ENCODE measurements at regions not wholly inside any gene's neighbourhood (a gene's known extent, or its start where the extent isn't known, plus 50 kb on each side); places are given as distances from the start of the nearest gene placed in this dataset.

DNA sequence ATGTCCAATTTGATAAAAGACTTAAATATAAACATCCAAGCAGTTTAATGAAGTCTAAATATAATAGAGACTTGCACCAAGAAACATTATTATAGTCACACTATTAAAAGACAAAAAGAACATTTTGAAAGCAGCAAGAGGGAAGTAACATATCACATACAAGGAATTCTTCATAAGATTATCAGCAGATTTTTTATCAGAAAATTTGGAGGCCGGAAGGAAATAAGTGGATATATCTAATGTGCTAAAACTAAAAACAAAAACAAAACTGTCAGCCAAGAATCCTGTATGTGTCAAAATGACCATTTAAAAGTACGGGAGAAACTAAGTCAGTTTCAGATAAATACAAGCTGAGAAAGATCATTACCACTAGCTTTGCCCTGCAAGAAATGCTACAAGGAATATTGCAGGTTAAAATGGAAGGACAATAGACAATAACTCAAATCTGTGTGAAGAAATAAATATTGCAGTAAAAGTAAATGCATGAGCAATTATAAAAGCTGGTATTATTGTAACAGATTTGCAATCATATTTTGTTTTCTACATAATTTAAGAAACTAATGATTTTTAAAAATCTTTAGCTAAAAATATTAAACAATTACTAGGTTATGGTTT lies 1665.9 kb upstream of the PCDH20 start:
- H3K27ac ChIP-seq (ENCODE audit: low read depth, low read length) = no peak overlapping the region
- no peaks in the 10 kb centered on the region for H3K27me3 ChIP-seq (ENCODE audit: control insufficient read depth in 5 of 5, insufficient read depth in 4 of 5, low read length in 5 of 5)
- H3K9ac ChIP-seq (ENCODE audit: low read length in 5 of 5) = no peak overlapping the region
- peaks cover 0 to 7% (median 0%) of the 10 kb centered on the region in 5 donors for H3K9me3 ChIP-seq (ENCODE audit: control insufficient read depth in 5 of 5, low read length in 5 of 5)
- H3K36me3 ChIP-seq (ENCODE audit: control insufficient read depth in 5 of 5, insufficient read depth in 5 of 5, low read length in 5 of 5) = no peaks in the 10 kb centered on the region
- H3K4me1 ChIP-seq (ENCODE audit: control insufficient read depth in 5 of 5, insufficient read depth in 5 of 5, low read length in 5 of 5) = no peaks in the 10 kb centered on the region
- no peak overlapping the region for H3K4me3 ChIP-seq (ENCODE audit: low read depth in 1 of 5, low read length in 5 of 5)

DNA sequence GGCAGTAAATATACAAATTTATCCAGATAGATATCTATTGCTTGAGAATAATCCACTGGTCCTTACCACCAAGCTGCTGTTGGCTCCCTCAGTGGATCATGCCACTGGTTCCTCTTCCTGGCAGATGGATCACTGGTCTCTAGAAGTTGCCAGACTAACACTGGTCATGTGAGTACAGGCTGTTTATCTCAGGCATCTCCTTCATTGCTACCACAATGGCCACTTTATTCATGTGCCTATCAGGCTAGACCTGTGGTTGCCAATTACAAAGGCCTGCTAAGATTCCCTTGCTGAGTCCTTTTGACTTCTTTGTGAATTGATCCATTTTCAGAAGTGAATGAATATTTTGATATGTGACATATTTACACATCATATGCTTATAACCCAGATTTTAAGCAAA lies 1659.5 kb upstream of the PCDH20 start:
- no peak overlapping the region for H3K9ac ChIP-seq (ENCODE audit: low read length in 5 of 5)
- H3K9me3 ChIP-seq (ENCODE audit: control insufficient read depth in 5 of 5, low read length in 5 of 5) = peaks cover 0 to 8% (median 0%) of the 10 kb centered on the region in 5 donors
- H3K27me3 ChIP-seq (ENCODE audit: control insufficient read depth in 5 of 5, insufficient read depth in 4 of 5, low read length in 5 of 5) = no peaks in the 10 kb centered on the region
- H3K4me1 ChIP-seq (ENCODE audit: control insufficient read depth in 5 of 5, insufficient read depth in 5 of 5, low read length in 5 of 5) = no peaks in the 10 kb centered on the region
- no peak overlapping the region for H3K4me3 ChIP-seq (ENCODE audit: low read depth in 1 of 5, low read length in 5 of 5)
- H3K27ac ChIP-seq (ENCODE audit: low read depth, low read length) = no peak overlapping the region
- no peaks in the 10 kb centered on the region for H3K36me3 ChIP-seq (ENCODE audit: control insufficient read depth in 5 of 5, insufficient read depth in 5 of 5, low read length in 5 of 5)

DNA sequence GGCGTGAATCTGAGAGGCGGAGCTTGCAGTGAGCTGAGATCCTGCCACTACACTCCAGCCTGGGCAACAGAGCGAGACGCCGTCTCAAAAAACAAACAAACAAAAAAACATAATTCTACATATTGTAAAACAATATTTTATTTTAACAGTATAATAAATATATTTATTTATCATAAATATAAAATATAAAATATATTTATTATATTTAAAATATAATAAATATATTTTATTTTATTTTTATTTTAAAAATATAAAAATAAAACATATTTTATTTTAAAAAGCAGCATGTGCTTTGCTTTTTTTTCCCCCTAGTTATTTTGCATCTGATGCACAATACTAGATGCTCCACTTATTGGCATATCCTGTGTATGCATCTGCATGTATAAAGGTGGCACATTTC lies 1634.6 kb upstream of the PCDH20 start:
- Histone ChIP-seq H3K4me1 (ENCODE audit: control insufficient read depth in 5 of 5, insufficient read depth in 5 of 5, low read length in 5 of 5) (no peaks in the 10 kb centered on the region), H3K9me3 (ENCODE audit: control insufficient read depth in 5 of 5, low read length in 5 of 5) (no peaks in the 10 kb centered on the region), H3K27me3 (ENCODE audit: control insufficient read depth in 5 of 5, insufficient read depth in 4 of 5, low read length in 5 of 5) (no peaks in the 10 kb centered on the region), H3K9ac (ENCODE audit: low read length in 5 of 5) (no peak overlapping the region), H3K4me3 (ENCODE audit: low read depth in 1 of 5, low read length in 5 of 5) (no peak overlapping the region), H3K27ac (ENCODE audit: low read depth, low read length) (no peak overlapping the region), H3K36me3 (ENCODE audit: control insufficient read depth in 5 of 5, insufficient read depth in 5 of 5, low read length in 5 of 5) (no peaks in the 10 kb centered on the region)

DNA sequence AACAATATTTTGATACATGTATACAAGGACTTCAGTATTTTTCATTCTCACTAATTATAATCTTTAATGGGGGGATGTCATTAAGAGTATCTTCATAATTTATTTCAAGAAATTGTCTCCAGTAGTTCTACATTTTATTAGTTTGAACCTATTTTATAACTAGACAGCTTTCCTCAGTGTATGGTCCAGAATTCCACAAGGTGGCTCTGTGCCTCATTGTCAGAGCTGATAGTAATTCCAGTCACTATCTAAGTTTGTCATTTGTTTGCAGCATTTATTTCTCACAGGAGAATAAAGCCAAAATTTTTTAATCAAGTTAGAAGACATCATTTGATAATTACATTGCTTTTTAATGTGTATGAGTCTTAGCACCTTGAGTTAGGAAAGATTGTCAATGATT lies 1633.0 kb upstream of the PCDH20 start:
- Histone ChIP-seq H3K36me3 (ENCODE audit: control insufficient read depth in 5 of 5, insufficient read depth in 5 of 5, low read length in 5 of 5) (no peaks in the 10 kb centered on the region), H3K4me1 (ENCODE audit: control insufficient read depth in 5 of 5, insufficient read depth in 5 of 5, low read length in 5 of 5) (no peaks in the 10 kb centered on the region)

DNA sequence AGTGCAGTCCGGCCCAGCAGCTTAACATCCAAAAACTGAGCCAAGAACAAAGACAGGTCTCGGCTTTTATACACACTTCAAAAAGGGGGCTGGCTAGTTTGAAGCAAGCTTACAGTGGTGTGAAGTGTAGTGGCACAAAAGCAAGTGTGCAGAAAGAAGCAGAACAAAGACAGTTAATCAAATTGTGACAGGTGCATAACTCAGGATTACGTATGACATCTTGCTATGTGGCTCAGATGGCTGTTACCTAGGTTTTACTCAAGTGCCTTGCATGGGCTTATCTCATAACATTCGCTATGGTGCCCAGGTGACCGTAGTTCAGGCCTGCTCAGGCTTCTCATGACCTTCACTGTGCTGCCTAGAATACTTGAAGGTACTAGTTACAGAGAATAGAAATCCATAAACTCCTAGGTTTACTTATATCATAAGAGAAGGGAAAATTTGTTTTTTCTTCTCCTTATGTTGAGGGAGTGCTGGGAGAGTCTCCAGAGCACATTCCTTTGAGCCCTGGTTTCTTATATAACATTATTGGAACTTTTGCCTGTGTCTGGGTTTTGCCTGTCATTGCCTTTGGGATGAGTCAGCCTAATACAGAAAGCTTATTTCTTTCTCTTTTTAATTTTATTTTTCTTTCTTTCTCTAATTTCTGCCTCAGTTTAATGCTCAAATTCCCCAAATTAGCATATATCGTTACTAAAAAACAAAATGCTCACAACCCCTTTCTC lies 1629.1 kb upstream of the PCDH20 start:
- Histone ChIP-seq H3K36me3 (ENCODE audit: control insufficient read depth in 5 of 5, insufficient read depth in 5 of 5, low read length in 5 of 5) (no peaks in the 10 kb centered on the region), H3K4me3 (ENCODE audit: low read depth in 1 of 5, low read length in 5 of 5) (no peak overlapping the region), H3K4me1 (ENCODE audit: control insufficient read depth in 5 of 5, insufficient read depth in 5 of 5, low read length in 5 of 5) (no peaks in the 10 kb centered on the region), H3K27me3 (ENCODE audit: control insufficient read depth in 5 of 5, insufficient read depth in 4 of 5, low read length in 5 of 5) (no peaks in the 10 kb centered on the region), H3K27ac (ENCODE audit: low read depth, low read length) (no peak overlapping the region), H3K9ac (ENCODE audit: low read length in 5 of 5) (no peak overlapping the region), H3K9me3 (ENCODE audit: control insufficient read depth in 5 of 5, low read length in 5 of 5) (no peaks in the 10 kb centered on the region)

More for the DNA sequence above, 1633.0 kb upstream of the PCDH20 start:
- Histone ChIP-seq H3K4me3 (ENCODE audit: low read depth in 1 of 5, low read length in 5 of 5) (no peak overlapping the region), H3K27ac (ENCODE audit: low read depth, low read length) (no peak overlapping the region), H3K27me3 (ENCODE audit: control insufficient read depth in 5 of 5, insufficient read depth in 4 of 5, low read length in 5 of 5) (no peaks in the 10 kb centered on the region), H3K9me3 (ENCODE audit: control insufficient read depth in 5 of 5, low read length in 5 of 5) (no peaks in the 10 kb centered on the region), H3K9ac (ENCODE audit: low read length in 5 of 5) (no peak overlapping the region)

DNA sequence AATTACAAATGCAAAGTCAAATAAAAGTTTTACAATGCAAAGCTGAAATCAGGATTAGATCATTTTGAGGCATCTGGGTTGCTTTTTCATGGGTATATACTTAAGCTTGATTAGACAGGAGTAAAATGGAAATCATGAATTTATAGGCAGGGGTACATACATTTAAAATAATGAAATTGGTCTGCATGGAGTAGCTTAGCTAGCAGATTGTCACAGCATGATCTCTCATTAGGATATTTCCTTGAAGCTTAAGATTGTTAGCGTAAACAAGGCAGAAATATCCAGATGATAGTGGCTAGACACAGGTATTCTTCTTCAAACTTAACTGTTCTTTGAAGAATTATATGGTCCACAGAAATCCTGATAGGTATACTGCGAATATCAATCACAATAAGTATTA lies 1627.0 kb upstream of the PCDH20 start:
- no peaks in the 10 kb centered on the region for H3K36me3 ChIP-seq (ENCODE audit: control insufficient read depth in 5 of 5, insufficient read depth in 5 of 5, low read length in 5 of 5)
- no peaks in the 10 kb centered on the region for H3K27me3 ChIP-seq (ENCODE audit: control insufficient read depth in 5 of 5, insufficient read depth in 4 of 5, low read length in 5 of 5)
- no peaks in the 10 kb centered on the region for H3K4me1 ChIP-seq (ENCODE audit: control insufficient read depth in 5 of 5, insufficient read depth in 5 of 5, low read length in 5 of 5)
- no peaks in the 10 kb centered on the region for H3K9me3 ChIP-seq (ENCODE audit: control insufficient read depth in 5 of 5, low read length in 5 of 5)
- no peak overlapping the region for H3K4me3 ChIP-seq (ENCODE audit: low read depth in 1 of 5, low read length in 5 of 5)
- no peak overlapping the region for H3K9ac ChIP-seq (ENCODE audit: low read length in 5 of 5)
- H3K27ac ChIP-seq (ENCODE audit: low read depth, low read length) = no peak overlapping the region

DNA sequence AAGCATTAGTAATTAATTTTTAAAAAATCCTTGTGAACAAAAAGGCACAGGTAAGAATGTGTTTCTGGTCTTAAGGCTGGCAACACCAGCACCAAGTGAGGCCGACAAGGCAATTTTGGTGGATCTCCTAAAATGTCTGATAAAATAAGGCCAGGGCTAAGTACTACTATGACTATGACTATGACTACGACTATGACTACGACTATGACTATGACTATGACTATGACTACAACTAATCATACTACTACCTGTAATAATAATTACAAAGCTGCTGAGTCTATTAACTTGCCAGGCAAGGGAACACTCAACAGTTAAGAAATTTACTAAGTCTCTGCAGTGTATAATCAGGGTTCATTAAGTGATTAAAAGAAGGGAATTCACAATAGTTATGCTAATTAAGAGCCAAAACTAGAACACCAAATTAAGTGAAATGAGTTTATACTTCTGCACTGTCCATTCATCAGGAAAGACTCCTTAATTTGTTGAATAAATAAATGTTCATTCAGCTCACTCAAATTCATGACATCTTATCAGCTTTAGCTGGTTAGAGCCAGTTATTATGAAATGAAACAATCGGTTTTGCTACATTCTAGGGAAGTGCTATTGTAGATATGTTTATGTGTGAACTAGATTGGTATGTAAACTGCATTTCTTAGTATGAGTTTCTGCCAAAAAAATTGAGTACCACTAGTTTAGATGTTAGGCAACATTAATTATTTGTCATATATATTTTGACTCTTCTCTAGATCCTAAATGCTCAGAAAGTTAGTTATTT lies 1626.2 kb upstream of the PCDH20 start:
- H3K9ac ChIP-seq (ENCODE audit: low read length in 5 of 5) = no peak overlapping the region
- H3K36me3 ChIP-seq (ENCODE audit: control insufficient read depth in 5 of 5, insufficient read depth in 5 of 5, low read length in 5 of 5) = no peaks in the 10 kb centered on the region
- H3K4me1 ChIP-seq (ENCODE audit: control insufficient read depth in 5 of 5, insufficient read depth in 5 of 5, low read length in 5 of 5) = no peaks in the 10 kb centered on the region
- no peak overlapping the region for H3K27ac ChIP-seq (ENCODE audit: low read depth, low read length)
- no peak overlapping the region for H3K4me3 ChIP-seq (ENCODE audit: low read depth in 1 of 5, low read length in 5 of 5)
- H3K27me3 ChIP-seq (ENCODE audit: control insufficient read depth in 5 of 5, insufficient read depth in 4 of 5, low read length in 5 of 5) = no peaks in the 10 kb centered on the region
- no peaks in the 10 kb centered on the region for H3K9me3 ChIP-seq (ENCODE audit: control insufficient read depth in 5 of 5, low read length in 5 of 5)

DNA sequence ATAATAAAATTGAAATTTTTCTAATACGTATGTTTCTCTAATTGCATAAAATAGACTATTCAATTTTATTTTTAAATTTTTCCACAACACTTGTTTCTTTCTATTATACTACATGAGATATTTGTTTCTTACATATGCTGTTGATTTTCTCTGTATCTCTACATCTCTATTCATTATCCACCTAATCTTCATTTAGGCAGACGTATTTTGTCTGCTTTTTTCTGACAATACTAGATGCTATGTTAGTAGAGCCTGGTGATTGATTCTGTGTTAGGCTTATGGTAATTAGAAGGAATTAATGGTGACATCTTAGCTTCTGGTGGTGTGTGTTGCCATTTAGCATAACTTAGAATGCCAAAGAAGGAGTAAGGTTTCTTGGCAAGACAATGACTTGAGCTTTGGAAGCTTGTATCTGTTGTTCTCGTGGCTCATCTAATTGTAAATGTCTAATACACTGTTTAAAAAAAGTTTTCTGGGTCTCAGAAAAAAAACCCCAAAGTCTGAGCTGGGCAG lies 1610.7 kb upstream of the PCDH20 start:
- Histone ChIP-seq H3K36me3 (ENCODE audit: control insufficient read depth in 5 of 5, insufficient read depth in 5 of 5, low read length in 5 of 5) (no peaks in the 10 kb centered on the region), H3K4me1 (ENCODE audit: control insufficient read depth in 5 of 5, insufficient read depth in 5 of 5, low read length in 5 of 5) (no peaks in the 10 kb centered on the region), H3K4me3 (ENCODE audit: low read depth in 1 of 5, low read length in 5 of 5) (no peak overlapping the region), H3K9ac (ENCODE audit: low read length in 5 of 5) (no peak overlapping the region), H3K27me3 (ENCODE audit: control insufficient read depth in 5 of 5, insufficient read depth in 4 of 5, low read length in 5 of 5) (no peaks in the 10 kb centered on the region), H3K9me3 (ENCODE audit: control insufficient read depth in 5 of 5, low read length in 5 of 5) (no peaks in the 10 kb centered on the region), H3K27ac (ENCODE audit: low read depth, low read length) (no peak overlapping the region)

DNA sequence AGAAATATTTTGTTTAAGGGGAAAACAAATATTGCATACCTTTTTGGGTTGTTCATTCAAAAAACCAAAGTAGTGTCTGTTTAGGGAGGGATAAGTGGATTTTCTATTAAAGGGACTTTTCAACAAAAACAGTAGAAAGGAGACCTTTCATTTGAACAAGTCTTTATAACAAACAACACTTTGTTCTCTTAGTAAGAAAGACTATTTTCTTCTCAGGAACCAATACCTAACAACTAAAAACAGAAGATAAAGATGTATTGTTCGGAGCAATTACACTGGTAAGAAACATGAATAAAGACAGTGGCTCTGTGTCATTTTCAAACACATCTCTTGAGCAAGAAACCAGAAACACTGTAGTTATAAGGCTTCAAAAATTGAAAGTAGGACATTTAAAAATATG lies 1610.1 kb upstream of the PCDH20 start:
- Histone ChIP-seq H3K36me3 (ENCODE audit: control insufficient read depth in 5 of 5, insufficient read depth in 5 of 5, low read length in 5 of 5) (no peaks in the 10 kb centered on the region), H3K27me3 (ENCODE audit: control insufficient read depth in 5 of 5, insufficient read depth in 4 of 5, low read length in 5 of 5) (no peaks in the 10 kb centered on the region), H3K9ac (ENCODE audit: low read length in 5 of 5) (no peak overlapping the region), H3K27ac (ENCODE audit: low read depth, low read length) (no peak overlapping the region), H3K4me1 (ENCODE audit: control insufficient read depth in 5 of 5, insufficient read depth in 5 of 5, low read length in 5 of 5) (no peaks in the 10 kb centered on the region), H3K9me3 (ENCODE audit: control insufficient read depth in 5 of 5, low read length in 5 of 5) (no peaks in the 10 kb centered on the region), H3K4me3 (ENCODE audit: low read depth in 1 of 5, low read length in 5 of 5) (no peak overlapping the region)

DNA sequence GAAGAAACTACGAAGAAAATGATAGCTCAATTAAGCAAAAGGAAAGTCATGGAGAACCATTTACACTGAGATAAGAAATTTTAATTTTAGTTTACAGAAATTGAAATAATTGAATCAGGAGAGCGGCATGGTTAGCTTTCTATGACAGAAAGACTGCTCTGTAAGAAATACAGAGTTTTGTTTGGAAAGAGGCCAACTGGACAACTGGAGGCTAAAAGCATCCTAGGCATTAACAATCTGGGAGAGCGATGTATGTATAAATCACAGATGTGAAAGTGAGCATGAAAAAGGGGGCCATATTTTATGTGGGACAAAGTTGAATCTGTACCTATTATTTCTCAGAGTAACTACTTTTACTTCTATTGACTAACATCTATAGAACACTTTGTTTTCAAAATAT lies 1608.8 kb upstream of the PCDH20 start:
- H3K27ac ChIP-seq (ENCODE audit: low read depth, low read length) = no peak overlapping the region

More for the DNA sequence above, 1608.8 kb upstream of the PCDH20 start:
- Histone ChIP-seq H3K9ac (ENCODE audit: low read length in 5 of 5) (no peak overlapping the region), H3K27me3 (ENCODE audit: control insufficient read depth in 5 of 5, insufficient read depth in 4 of 5, low read length in 5 of 5) (no peaks in the 10 kb centered on the region), H3K36me3 (ENCODE audit: control insufficient read depth in 5 of 5, insufficient read depth in 5 of 5, low read length in 5 of 5) (no peaks in the 10 kb centered on the region), H3K4me3 (ENCODE audit: low read depth in 1 of 5, low read length in 5 of 5) (no peak overlapping the region), H3K9me3 (ENCODE audit: control insufficient read depth in 5 of 5, low read length in 5 of 5) (no peaks in the 10 kb centered on the region), H3K4me1 (ENCODE audit: control insufficient read depth in 5 of 5, insufficient read depth in 5 of 5, low read length in 5 of 5) (no peaks in the 10 kb centered on the region)
